IMR-90 (cell line): ENCODE measurements at regions not wholly inside any gene's neighbourhood (a gene's known extent, or its start where the extent isn't known, plus 50 kb on each side); places are given as distances from the start of the nearest gene placed in this dataset.

Experiments
- ATAC-seq: fragments of 200-7000 bp; cut with Tn5 transposase; 2 replicates; pipeline ENCODE4 v1.9.1; 2020; ENCODE audit warnings: low read depth, mild to moderate bottlenecking, moderate library complexity
- BruUV-seq: library from RNA; stranded (reverse); fragments of 400-500 nt; replicated peaks from 2 replicates; lab custom pipeline; 2021; lab: Mats Ljungman, UMichigan
- CTCF ChIA-PET: fragments of 300-600 bp; formaldehyde crosslinking; extraction: SDS; loops from one replicate; lab custom pipeline; 2021; ENCODE audit warnings: antibody characterized with exemption; lab: Yijun Ruan, JAX
- POLR2A ChIA-PET: fragments of 300-600 bp; sonication (Branson Sonifier 250); formaldehyde crosslinking; loops from one replicate; lab custom pipeline; 2022; ENCODE audit warnings: antibody characterized with exemption; ENCODE audit not compliant: unreplicated experiment; lab: Charles Lee
- DNase-seq: peaks from one replicate; pipeline ENCODE4 v3.0.0; 2013
- H2AFZ ChIP-seq: replicated peaks from 2 replicates; pipeline ENCODE3; 2013; ENCODE audit warnings: low read length, mild to moderate bottlenecking; ENCODE audit not compliant: poor library complexity
- H2AK5ac ChIP-seq: 2 replicates; pipeline ENCODE4 v1.6.1; 2013; ENCODE audit warnings: low read depth, low read length, inconsistent platforms
- H2AK9ac ChIP-seq: replicated peaks from 2 replicates; pipeline ENCODE3; 2013; ENCODE audit warnings: mild to moderate bottlenecking, low read depth, low read length, moderate library complexity; ENCODE audit not compliant: poor library complexity
- H2BK120ac ChIP-seq: 2 replicates; pipeline ENCODE4 v1.6.1; 2013; ENCODE audit warnings: low read depth, low read length, inconsistent platforms
- H2BK15ac ChIP-seq: 3 replicates; pipeline ENCODE4 v1.6.1; 2013; ENCODE audit warnings: low read depth, low read length, inconsistent platforms
- H2BK20ac ChIP-seq: 2 replicates; pipeline ENCODE4 v1.6.1; 2013; ENCODE audit warnings: low read depth, mild to moderate bottlenecking, inconsistent platforms, low read length, moderate library complexity
- H2BK5ac ChIP-seq: 2 replicates; pipeline ENCODE4 v1.6.1; 2013; ENCODE audit warnings: mild to moderate bottlenecking, low read depth, low read length, inconsistent platforms; ENCODE audit not compliant: poor library complexity, severe bottlenecking
- H3K14ac ChIP-seq: replicated peaks from 2 replicates; pipeline ENCODE4 v1.6.1; 2013; ENCODE audit warnings: low read depth, low read length, inconsistent platforms
- H3K18ac ChIP-seq: 2 replicates; pipeline ENCODE4 v1.6.1; 2013; ENCODE audit warnings: low read depth, low read length, control low read depth
- H3K23ac ChIP-seq: 2 replicates; pipeline ENCODE4 v1.6.1; 2013; ENCODE audit warnings: low read depth, low read length, inconsistent platforms
- H3K27ac ChIP-seq: 2 replicates; pipeline ENCODE4 v1.5.1; 2013; ENCODE audit warnings: mild to moderate bottlenecking, control low read depth, low read length; ENCODE audit not compliant: insufficient read depth
- H3K27me3 ChIP-seq: 2 replicates; pipeline ENCODE4 v1.6.1; 2013; ENCODE audit warnings: low read length; ENCODE audit not compliant: control insufficient read depth, insufficient read depth
- H3K36me3 ChIP-seq: 2 replicates; pipeline ENCODE4 v1.6.1; 2013; ENCODE audit warnings: low read length, mixed read lengths; ENCODE audit not compliant: control insufficient read depth, insufficient read depth
- H3K4ac ChIP-seq: 2 replicates; pipeline ENCODE4 v1.6.1; 2013; ENCODE audit warnings: low read depth, low read length, inconsistent platforms
- H3K4me1 ChIP-seq: 2 replicates; pipeline ENCODE4 v1.6.1; 2013; ENCODE audit warnings: low read length, mixed read lengths; ENCODE audit not compliant: control insufficient read depth, insufficient read depth
- H3K4me2 ChIP-seq: 2 replicates; pipeline ENCODE4 v1.6.1; 2013; ENCODE audit warnings: low read depth, mild to moderate bottlenecking, control low read depth, low read length, moderate library complexity
- H3K4me3 ChIP-seq: 2 replicates; pipeline ENCODE4 v1.5.1; 2013; ENCODE audit warnings: low read depth, mild to moderate bottlenecking, control low read depth, low read length, moderate library complexity; ENCODE audit not compliant: insufficient read depth
- H3K56ac ChIP-seq: 2 replicates; pipeline ENCODE4 v1.6.1; 2013; ENCODE audit warnings: low read length, inconsistent platforms; ENCODE audit not compliant: insufficient read depth; ENCODE audit errors: extremely low read depth
- H3K79me1 ChIP-seq, 2 experiments: 2 replicates each; pipeline ENCODE4 v1.6.1; 2013; ENCODE audit warnings: low read length in 2 of 2, inconsistent platforms in 1 of 2, low read depth in 1 of 2
- H3K9ac ChIP-seq: 2 replicates; pipeline ENCODE4 v1.6.1; 2013; ENCODE audit warnings: low read depth, low read length, control low read depth
- H3K9me1 ChIP-seq: 2 replicates; pipeline ENCODE4 v1.6.1; 2013; ENCODE audit warnings: low read length, inconsistent platforms; ENCODE audit not compliant: insufficient read depth
- H3K9me3 ChIP-seq: 2 replicates; pipeline ENCODE4 v1.6.1; 2013; ENCODE audit warnings: low read length; ENCODE audit not compliant: control insufficient read depth, insufficient read depth
- H4K20me1 ChIP-seq: 2 replicates; pipeline ENCODE4 v1.6.1; 2013; ENCODE audit warnings: low read length, inconsistent platforms; ENCODE audit not compliant: insufficient read depth
- H4K5ac ChIP-seq: 2 replicates; pipeline ENCODE4 v1.6.1; 2013; ENCODE audit warnings: mild to moderate bottlenecking, low read depth, low read length, control low read depth
- H4K8ac ChIP-seq, 2 experiments: 2 replicates each; pipeline ENCODE4 v1.6.1; 2013; ENCODE audit warnings: low read depth in 2 of 2, low read length in 2 of 2, control low read depth in 1 of 2, inconsistent platforms in 1 of 2
- H4K91ac ChIP-seq: 2 replicates; pipeline ENCODE4 v1.6.1; 2013; ENCODE audit warnings: low read depth, low read length, inconsistent platforms; ENCODE audit not compliant: insufficient read depth
- BHLHE40 ChIP-seq: fragments of 150-350 bp; IDR thresholded peaks from 2 replicates; pipeline ENCODE4 v1.6.1; 2016; ENCODE audit warnings: mild to moderate bottlenecking, low read depth, low read length
- CEBPB ChIP-seq: IDR thresholded peaks from 2 replicates; pipeline ENCODE4 v1.6.1; 2012; ENCODE audit warnings: low read depth, low read length, improper control_type of control experiment
- CHD1 ChIP-seq: IDR thresholded peaks from 2 replicates; pipeline ENCODE4 v1.6.1; 2012; ENCODE audit warnings: low read depth, low read length, improper control_type of control experiment
- RAD21 ChIP-seq: IDR thresholded peaks from 2 replicates; pipeline ENCODE4 v1.6.1; 2012; ENCODE audit warnings: low read length, improper control_type of control experiment
- SMC3 ChIP-seq: fragments of 150-350 bp; IDR thresholded peaks from 2 replicates; pipeline ENCODE4 v1.6.1; 2016; ENCODE audit warnings: low read depth, mild to moderate bottlenecking, antibody characterized with exemption, low read length, moderate library complexity
- dilution Hi-C: fragments of 300-500 bp; cut with HindIII; formaldehyde crosslinking; loops from one replicate; pipeline ENCODE4 v1.14.3; 2018; ENCODE audit warnings: low sequenced_read_pairs; ENCODE audit not compliant: unreplicated experiment
- in situ Hi-C: fragments of 300-500 bp; cut with MboI; formaldehyde crosslinking; loops from 3 replicates; pipeline ENCODE4 v1.14.3; 2019; ENCODE audit warnings: low sequenced_read_pairs, inconsistent platforms, mixed read lengths
- intact Hi-C: fragments of 100-400 bp; cut with micrococcal nuclease; formaldehyde crosslinking; loops from 2 replicates; pipeline ENCODE4 v1.10.0; 2022
- TF ChIP-seq, protein P1 (sequence below): conservative IDR thresholded peaks from 2 replicates; pipeline ENCODE4 v1.5.1; 2012; ENCODE audit warnings: mild to moderate bottlenecking, low read depth, low read length, improper control_type of control experiment
- TF ChIP-seq, protein P2 (sequence below): fragments of 150-350 bp; IDR thresholded peaks from 2 replicates; pipeline ENCODE4 v1.6.1; 2016; ENCODE audit warnings: low read depth, mild to moderate bottlenecking, low read length, moderate library complexity, borderline replicate concordance

DNA sequence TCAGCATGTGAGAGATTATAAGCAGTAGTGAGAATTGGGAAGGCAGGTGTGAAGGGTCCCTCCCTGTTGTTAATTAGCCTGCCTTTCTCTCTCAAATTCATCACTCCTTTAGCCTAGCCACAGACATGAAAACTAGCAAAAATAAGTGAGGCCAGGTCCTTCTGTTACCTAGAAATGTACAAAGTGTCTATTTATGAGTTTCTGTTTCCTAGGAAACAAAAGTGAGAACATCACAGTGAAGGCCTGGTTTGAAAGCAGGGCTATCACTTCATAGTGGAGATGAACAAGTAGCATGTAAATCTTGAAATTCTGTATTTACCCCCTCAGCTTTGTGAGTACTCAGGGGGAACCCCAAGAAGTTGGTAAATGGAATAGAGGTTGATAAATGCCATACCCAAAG, 78.2 kb upstream of the UMPS start:
- Histone ChIP-seq H2BK20ac (no peak overlapping the region), H2AFZ (no peak overlapping the region), H3K56ac (no peak overlapping the region), H3K4me3 (no peak overlapping the region), H3K36me3 (no peaks in the 10 kb centered on the region), H2AK9ac (no peak overlapping the region), H3K27ac (no peak overlapping the region), H3K14ac (no peak overlapping the region), H3K9me1 (0 out of 2 replicates have a peak, but pooled peaks cover 3% of the 10 kb centered on the region), H3K9ac (no peak overlapping the region), H2BK5ac (no peak overlapping the region), H4K20me1 (no peaks in the 10 kb centered on the region), H2BK120ac (no peak overlapping the region), H4K5ac (no peak overlapping the region), H3K4ac (no peak overlapping the region), H3K23ac (no peak overlapping the region), H3K4me2 (no peak overlapping the region), H2BK15ac (no peak overlapping the region), H3K79me1 (no peaks in the 10 kb centered on the region), H4K8ac (no peak overlapping the region), H3K18ac (no peak overlapping the region), H3K27me3 (peaks cover 3% of the 10 kb centered on the region; the same call in 1 of the 2 replicates), H3K9me3 (no peaks in the 10 kb centered on the region), H2AK5ac (no peak overlapping the region), H3K4me1 (no peaks in the 10 kb centered on the region), H4K91ac (no peak overlapping the region)
- CTCF ChIA-PET, result interaction anchor here (0.6 to 1.6 kb wide), 2 partner anchors 15 to 19 kb away, joined by 3 to 6 read pairs; no protein-coding TSS in a partner anchor
- DNase-seq, result no peak
- dilution Hi-C loops, result no loop called here
- TF ChIP-seq, protein P1, sequence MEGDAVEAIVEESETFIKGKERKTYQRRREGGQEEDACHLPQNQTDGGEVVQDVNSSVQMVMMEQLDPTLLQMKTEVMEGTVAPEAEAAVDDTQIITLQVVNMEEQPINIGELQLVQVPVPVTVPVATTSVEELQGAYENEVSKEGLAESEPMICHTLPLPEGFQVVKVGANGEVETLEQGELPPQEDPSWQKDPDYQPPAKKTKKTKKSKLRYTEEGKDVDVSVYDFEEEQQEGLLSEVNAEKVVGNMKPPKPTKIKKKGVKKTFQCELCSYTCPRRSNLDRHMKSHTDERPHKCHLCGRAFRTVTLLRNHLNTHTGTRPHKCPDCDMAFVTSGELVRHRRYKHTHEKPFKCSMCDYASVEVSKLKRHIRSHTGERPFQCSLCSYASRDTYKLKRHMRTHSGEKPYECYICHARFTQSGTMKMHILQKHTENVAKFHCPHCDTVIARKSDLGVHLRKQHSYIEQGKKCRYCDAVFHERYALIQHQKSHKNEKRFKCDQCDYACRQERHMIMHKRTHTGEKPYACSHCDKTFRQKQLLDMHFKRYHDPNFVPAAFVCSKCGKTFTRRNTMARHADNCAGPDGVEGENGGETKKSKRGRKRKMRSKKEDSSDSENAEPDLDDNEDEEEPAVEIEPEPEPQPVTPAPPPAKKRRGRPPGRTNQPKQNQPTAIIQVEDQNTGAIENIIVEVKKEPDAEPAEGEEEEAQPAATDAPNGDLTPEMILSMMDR, result no peak
- no peak for TF ChIP-seq RAD21
- no peak for TF ChIP-seq CHD1
- TF ChIP-seq CEBPB, result no peak
- TF ChIP-seq BHLHE40, result no peak
- TF ChIP-seq SMC3, result no peak
- TF ChIP-seq, protein P2, sequence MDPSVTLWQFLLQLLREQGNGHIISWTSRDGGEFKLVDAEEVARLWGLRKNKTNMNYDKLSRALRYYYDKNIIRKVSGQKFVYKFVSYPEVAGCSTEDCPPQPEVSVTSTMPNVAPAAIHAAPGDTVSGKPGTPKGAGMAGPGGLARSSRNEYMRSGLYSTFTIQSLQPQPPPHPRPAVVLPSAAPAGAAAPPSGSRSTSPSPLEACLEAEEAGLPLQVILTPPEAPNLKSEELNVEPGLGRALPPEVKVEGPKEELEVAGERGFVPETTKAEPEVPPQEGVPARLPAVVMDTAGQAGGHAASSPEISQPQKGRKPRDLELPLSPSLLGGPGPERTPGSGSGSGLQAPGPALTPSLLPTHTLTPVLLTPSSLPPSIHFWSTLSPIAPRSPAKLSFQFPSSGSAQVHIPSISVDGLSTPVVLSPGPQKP, result no peak
- intact Hi-C loops, result no loop called here
- no peak for ATAC-seq
- in situ Hi-C loops, result no loop called here
- BruUV-seq, result no TSS peak
- POLR2A ChIA-PET, result no interaction called here
